ENCODE measurements at regions not wholly inside any gene's neighbourhood (a gene's known extent, or its start where the extent isn't known, plus 50 kb on each side); places are given as distances from the start of the nearest gene placed in this dataset.

GRCh38 chr16:58850019-58850677, 116.0 kb upstream of the GOT2 start:
- TF ChIP-seq, protein P1, sequence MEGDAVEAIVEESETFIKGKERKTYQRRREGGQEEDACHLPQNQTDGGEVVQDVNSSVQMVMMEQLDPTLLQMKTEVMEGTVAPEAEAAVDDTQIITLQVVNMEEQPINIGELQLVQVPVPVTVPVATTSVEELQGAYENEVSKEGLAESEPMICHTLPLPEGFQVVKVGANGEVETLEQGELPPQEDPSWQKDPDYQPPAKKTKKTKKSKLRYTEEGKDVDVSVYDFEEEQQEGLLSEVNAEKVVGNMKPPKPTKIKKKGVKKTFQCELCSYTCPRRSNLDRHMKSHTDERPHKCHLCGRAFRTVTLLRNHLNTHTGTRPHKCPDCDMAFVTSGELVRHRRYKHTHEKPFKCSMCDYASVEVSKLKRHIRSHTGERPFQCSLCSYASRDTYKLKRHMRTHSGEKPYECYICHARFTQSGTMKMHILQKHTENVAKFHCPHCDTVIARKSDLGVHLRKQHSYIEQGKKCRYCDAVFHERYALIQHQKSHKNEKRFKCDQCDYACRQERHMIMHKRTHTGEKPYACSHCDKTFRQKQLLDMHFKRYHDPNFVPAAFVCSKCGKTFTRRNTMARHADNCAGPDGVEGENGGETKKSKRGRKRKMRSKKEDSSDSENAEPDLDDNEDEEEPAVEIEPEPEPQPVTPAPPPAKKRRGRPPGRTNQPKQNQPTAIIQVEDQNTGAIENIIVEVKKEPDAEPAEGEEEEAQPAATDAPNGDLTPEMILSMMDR (IDR thresholded peaks at IDR 0.05) = no peak
- no peak for TF ChIP-seq POLR2A (IDR thresholded peaks at IDR 0.05)

Data from uterus (tissue), 2 donors.